ENCODE measurements at regions not wholly inside any gene's neighbourhood (a gene's known extent, or its start where the extent isn't known, plus 50 kb on each side); places are given as distances from the start of the nearest gene placed in this dataset.

- no peak for DNase-seq
These were observed 116.0 kb upstream of the ETAA1 start for GRCh38 chr2:67281101-67281500.

- DNase-seq, result no peak
These were observed 113.5 kb upstream of the ETAA1 start for GRCh38 chr2:67283641-67284040.

- DNase-seq, result no peak
These were observed 110.0 kb upstream of the ETAA1 start for GRCh38 chr2:67286981-67287759.

GRCh38 chr2:67289271-67289670 lies 107.9 kb upstream of the ETAA1 start:
- no peak for DNase-seq

GRCh38 chr2:67289921-67290371 lies 107.2 kb upstream of the ETAA1 start:
- no peak for DNase-seq

- DNase-seq, result peak in 1 of 56 donors; percentile 2
These were observed 106.5 kb upstream of the ETAA1 start for GRCh38 chr2:67290451-67291290.

- no peak for DNase-seq
These were observed 102.9 kb upstream of the ETAA1 start for GRCh38 chr2:67294218-67294617.

- no peak for DNase-seq
These were observed 101.7 kb upstream of the ETAA1 start for GRCh38 chr2:67295406-67295805.

- DNase-seq, result peak in 5 of 56 donors; percentile 1 to 24 (median 9)
These were observed 101.3 kb upstream of the ETAA1 start for GRCh38 chr2:67295851-67296250.

GRCh38 chr2:67304300-67304890 lies 92.7 kb upstream of the ETAA1 start:
- DNase-seq, result no peak

- no peak for DNase-seq
These were observed 87.9 kb upstream of the ETAA1 start for GRCh38 chr2:67309281-67309680.

- no peak for DNase-seq
These were observed 85.6 kb upstream of the ETAA1 start for GRCh38 chr2:67311536-67311935.

GRCh38 chr2:67312871-67313270 lies 84.3 kb upstream of the ETAA1 start:
- no peak for DNase-seq

GRCh38 chr2:67313536-67313935 lies 83.6 kb upstream of the ETAA1 start:
- no peak for DNase-seq

GRCh38 chr2:67318031-67318430 lies 79.1 kb upstream of the ETAA1 start:
- no peak for DNase-seq

- no peak for DNase-seq
These were observed 78.6 kb upstream of the ETAA1 start for GRCh38 chr2:67318563-67318962.

GRCh38 chr2:67318993-67319481 lies 78.1 kb upstream of the ETAA1 start:
- DNase-seq, result no peak

- no peak for DNase-seq
These were observed 76.1 kb upstream of the ETAA1 start for GRCh38 chr2:67320861-67321587.

GRCh38 chr2:67321588-67321903 lies 75.6 kb upstream of the ETAA1 start:
- no peak for DNase-seq

GRCh38 chr2:67322353-67323001 lies 74.7 kb upstream of the ETAA1 start:
- peak in 19 of 56 donors; percentile 0 to 22 (median 2) for DNase-seq

All from amygdala (tissue), 56 donors.